GM12864 (cell line): ENCODE measurements at regions not wholly inside any gene's neighbourhood (a gene's known extent, or its start where the extent isn't known, plus 50 kb on each side); places are given as distances from the start of the nearest gene placed in this dataset.
"Not testable (repeated sequence)": the region's sequence is repeated elsewhere in the genome, so short reads cannot be mapped to it uniquely, and the experiment has no call there.

Experiments used
- DNase-seq: peaks from one replicate; pipeline ENCODE4 v3.0.0-alpha.2; 2011; ENCODE audit warnings: low read depth
- H3K4me3 ChIP-seq: 2 replicates; pipeline ENCODE4 v1.5.1; 2011; ENCODE audit warnings: mild to moderate bottlenecking, low read depth, low read length, control low read depth
- TF ChIP-seq, protein P1 (sequence below): IDR thresholded peaks from 2 replicates; pipeline ENCODE4 v1.5.1; 2011; ENCODE audit warnings: low read depth, mild to moderate bottlenecking, moderate library complexity, low read length, control low read depth, inconsistent platforms; ENCODE audit errors: missing control alignments

- H3K4me3 ChIP-seq, DNase-seq: not testable (repeated sequence)
Observed at GRCh38 chr17:45554479-45554878, 64.0 kb upstream of the PLEKHM1 start.

- not testable (repeated sequence) for DNase-seq, H3K4me3 ChIP-seq
Observed at GRCh38 chr17:45558821-45559220, 68.3 kb upstream of the PLEKHM1 start.

DNA sequence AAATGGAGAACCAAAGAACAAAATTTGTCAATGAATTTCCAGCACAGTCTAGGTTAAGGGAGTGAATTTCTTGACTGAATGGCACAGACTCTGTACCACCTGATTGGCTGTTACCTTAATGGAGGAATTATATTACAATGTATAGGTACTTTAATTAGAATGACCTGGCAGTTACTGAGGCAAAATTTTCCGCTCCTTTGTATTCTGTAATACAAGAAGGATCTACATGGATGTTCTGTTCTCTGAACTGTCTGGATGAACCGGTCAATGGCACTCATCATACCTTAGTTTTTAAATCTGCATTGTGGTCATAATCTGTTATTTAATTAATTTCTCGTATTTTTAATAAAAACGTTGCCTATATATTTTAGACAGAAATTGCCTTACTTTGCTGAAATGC is 72.3 kb upstream of the PLEKHM1 start:
- not testable (repeated sequence) for H3K4me3 ChIP-seq

DNA sequence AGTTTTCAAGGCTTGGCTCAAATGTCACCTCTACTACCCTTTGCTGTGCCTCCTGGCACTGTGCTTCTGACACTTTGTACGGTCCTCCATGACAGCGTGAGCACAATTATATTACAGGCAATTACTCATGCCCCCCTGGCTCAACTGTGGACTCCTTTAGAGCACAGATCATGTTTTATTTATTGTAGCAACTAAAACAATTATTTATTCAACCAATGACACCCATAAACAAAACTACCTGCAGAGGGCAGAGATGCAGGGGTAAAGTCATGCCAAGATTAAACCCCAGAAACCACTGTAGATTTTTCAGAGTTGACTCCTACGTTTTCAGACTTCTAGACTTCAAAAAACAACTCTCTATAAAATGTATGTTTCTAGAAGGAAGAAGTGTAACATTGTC is 72.8 kb upstream of the PLEKHM1 start:
- H3K4me3 ChIP-seq, DNase-seq: not testable (repeated sequence)

More for the DNA sequence above, 72.3 kb upstream of the PLEKHM1 start:
- not testable (repeated sequence) for DNase-seq

GRCh38 chr17:45568275-45568674 is 77.8 kb upstream of the PLEKHM1 start:
- DNase-seq, H3K4me3 ChIP-seq: not testable (repeated sequence)

DNA sequence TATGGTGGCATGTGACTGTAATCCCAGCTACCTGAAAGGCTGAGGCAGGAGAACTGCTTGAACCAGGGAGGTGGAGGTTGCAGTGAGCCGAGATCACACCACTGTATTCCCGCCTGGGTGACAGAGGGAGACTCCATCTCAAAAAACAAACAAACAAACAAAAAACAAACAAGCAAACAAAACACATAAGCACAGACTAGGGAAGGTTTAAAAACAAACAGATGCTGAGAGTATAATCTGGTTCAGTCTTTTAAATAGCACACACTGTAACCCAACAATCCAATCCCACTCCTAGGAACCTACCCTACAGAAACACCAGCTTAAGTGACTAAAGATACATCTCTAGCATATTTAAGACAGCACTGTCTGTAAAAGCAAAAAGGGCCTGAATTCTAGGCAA is 82.8 kb upstream of the PLEKHM1 start:
- not testable (repeated sequence) for DNase-seq, H3K4me3 ChIP-seq

GRCh38 chr17:45573924-45574770 is 83.6 kb upstream of the PLEKHM1 start:
- TF ChIP-seq, protein P1, sequence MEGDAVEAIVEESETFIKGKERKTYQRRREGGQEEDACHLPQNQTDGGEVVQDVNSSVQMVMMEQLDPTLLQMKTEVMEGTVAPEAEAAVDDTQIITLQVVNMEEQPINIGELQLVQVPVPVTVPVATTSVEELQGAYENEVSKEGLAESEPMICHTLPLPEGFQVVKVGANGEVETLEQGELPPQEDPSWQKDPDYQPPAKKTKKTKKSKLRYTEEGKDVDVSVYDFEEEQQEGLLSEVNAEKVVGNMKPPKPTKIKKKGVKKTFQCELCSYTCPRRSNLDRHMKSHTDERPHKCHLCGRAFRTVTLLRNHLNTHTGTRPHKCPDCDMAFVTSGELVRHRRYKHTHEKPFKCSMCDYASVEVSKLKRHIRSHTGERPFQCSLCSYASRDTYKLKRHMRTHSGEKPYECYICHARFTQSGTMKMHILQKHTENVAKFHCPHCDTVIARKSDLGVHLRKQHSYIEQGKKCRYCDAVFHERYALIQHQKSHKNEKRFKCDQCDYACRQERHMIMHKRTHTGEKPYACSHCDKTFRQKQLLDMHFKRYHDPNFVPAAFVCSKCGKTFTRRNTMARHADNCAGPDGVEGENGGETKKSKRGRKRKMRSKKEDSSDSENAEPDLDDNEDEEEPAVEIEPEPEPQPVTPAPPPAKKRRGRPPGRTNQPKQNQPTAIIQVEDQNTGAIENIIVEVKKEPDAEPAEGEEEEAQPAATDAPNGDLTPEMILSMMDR, result no peak
- no peak for DNase-seq

DNA sequence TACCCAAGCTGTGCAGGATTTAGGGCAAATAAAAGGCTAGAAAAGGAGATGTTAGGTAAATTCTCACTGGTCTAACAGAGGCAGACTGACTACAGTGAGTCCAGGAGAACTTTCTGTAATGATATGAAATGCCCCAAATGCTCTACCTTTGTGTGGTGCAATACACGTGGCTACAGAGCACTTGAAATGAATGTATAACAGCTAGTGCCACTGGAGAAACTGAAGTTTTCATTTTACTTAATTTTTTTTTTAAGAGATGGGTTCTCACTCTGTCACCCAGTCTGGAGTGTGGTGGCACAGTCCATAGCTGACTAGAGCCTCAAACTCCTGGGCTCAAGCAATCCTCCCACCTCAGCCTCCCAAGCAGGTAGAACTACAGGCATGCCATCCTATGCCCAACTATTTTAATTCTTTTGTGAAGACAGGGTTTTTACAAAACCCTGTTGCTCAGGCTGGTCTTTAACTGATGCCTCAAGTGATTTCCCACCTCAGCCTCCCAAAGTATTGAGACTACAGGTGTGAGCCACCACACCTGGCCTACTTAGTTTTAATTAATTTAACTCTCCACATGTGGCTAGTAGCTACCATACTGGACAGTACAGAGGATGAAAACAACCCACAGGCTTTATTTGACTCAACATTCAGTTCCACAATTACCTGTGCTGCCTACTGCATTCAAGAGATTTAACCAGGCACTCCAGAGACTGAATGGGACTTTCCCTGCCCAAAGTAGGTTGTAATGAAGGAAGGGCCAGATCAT is 84.8 kb upstream of the PLEKHM1 start:
- TF ChIP-seq, protein P1, result no peak
- DNase-seq, result no peak
- no peak overlapping the region for H3K4me3 ChIP-seq

More at GRCh38 chr17:45573924-45574770, 83.6 kb upstream of the PLEKHM1 start:
- no peak overlapping the region for H3K4me3 ChIP-seq

- not testable (repeated sequence) for H3K4me3 ChIP-seq
Observed at GRCh38 chr17:45576527-45577307, 86.2 kb upstream of the PLEKHM1 start.

DNA sequence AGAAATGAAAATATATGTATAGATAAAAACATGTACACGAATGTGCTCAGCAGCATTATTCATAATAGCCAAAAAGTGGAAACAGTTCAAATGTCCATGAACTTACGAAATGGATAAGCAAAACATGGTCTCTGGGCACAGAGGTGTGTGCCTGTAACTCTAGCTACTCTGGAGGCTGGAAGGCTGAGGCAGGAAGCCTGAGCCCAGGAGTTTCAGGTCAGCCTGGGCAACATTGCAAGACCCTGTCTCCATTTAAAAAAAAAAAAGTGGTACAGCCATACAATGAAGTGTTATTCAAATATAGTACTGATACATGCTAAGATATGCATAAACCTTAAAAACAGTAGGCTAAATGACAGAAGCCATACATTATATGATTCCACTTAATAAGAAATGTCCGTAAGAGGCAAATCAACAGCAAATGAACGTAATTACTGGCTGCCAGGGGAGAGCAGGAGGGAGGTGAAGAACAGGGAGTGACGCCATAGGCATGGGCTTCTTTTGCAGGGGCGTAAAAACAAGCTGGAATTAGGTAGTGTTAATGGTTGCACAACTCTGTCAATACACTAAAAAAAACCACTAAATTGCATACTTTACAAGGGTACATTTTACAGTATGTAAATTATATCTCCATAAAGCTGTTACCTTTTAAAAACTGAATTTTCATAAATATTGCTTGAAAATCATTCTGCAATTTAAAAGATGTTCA is 87.2 kb upstream of the PLEKHM1 start:
- no peak overlapping the region for H3K4me3 ChIP-seq
- DNase-seq, result no peak

More at GRCh38 chr17:45576527-45577307, 86.2 kb upstream of the PLEKHM1 start:
- DNase-seq, result not testable (repeated sequence)

More for the DNA sequence above, 87.2 kb upstream of the PLEKHM1 start:
- TF ChIP-seq, protein P1, result no peak
